HFF-Myc (cell line): ENCODE measurements at regions not wholly inside any gene's neighbourhood (a gene's known extent, or its start where the extent isn't known, plus 50 kb on each side); places are given as distances from the start of the nearest gene placed in this dataset.

Experiments used
- DNase-seq: peaks from one replicate; pipeline ENCODE4 v3.0.0-alpha.2; 2011; ENCODE audit warnings: low read depth; ENCODE audit errors: extremely low read depth
- H3K4me3 ChIP-seq: replicated peaks from 2 replicates; pipeline ENCODE4 v1.5.1; 2011; ENCODE audit warnings: low read depth, mild to moderate bottlenecking, control low read depth, low read length
- TF ChIP-seq, protein P1 (sequence below): IDR thresholded peaks from 2 replicates; pipeline ENCODE4 v1.5.1; 2012; ENCODE audit warnings: mild to moderate bottlenecking, low read depth, low read length, control low read depth; ENCODE audit errors: missing control alignments

GRCh38 chr21:14699433-14700407 lies 153.6 kb upstream of the SAMSN1 start:
- H3K4me3 ChIP-seq, result no peak overlapping the region
- DNase-seq, result no peak
- TF ChIP-seq, protein P1, sequence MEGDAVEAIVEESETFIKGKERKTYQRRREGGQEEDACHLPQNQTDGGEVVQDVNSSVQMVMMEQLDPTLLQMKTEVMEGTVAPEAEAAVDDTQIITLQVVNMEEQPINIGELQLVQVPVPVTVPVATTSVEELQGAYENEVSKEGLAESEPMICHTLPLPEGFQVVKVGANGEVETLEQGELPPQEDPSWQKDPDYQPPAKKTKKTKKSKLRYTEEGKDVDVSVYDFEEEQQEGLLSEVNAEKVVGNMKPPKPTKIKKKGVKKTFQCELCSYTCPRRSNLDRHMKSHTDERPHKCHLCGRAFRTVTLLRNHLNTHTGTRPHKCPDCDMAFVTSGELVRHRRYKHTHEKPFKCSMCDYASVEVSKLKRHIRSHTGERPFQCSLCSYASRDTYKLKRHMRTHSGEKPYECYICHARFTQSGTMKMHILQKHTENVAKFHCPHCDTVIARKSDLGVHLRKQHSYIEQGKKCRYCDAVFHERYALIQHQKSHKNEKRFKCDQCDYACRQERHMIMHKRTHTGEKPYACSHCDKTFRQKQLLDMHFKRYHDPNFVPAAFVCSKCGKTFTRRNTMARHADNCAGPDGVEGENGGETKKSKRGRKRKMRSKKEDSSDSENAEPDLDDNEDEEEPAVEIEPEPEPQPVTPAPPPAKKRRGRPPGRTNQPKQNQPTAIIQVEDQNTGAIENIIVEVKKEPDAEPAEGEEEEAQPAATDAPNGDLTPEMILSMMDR, result no peak

- H3K4me3 ChIP-seq, result no peak overlapping the region
- no peak for DNase-seq
- TF ChIP-seq, protein P1, result no peak
Measured at GRCh38 chr21:14697769-14698168, 151.7 kb upstream of the SAMSN1 start.

DNA sequence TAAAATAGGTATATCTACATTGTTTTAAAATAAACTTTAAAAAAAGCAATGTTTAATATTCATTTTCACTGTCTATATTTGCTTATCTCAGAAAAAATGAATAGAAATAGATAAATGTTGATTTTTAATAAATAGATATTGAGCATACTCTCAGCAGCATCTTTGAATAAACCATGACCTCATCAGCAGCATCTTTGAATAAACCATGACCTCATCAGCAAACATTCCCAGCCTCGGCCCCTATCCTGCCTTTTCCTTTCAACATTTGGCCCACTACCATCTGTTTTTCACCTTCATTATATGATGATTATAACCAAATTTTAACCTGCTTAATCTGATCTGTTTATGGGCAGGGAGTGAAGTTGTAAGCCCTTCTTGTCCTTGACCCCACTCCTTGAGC lies 148.7 kb upstream of the SAMSN1 start:
- TF ChIP-seq, protein P1, result no peak
- no peak for DNase-seq
- H3K4me3 ChIP-seq, result no peak overlapping the region

DNA sequence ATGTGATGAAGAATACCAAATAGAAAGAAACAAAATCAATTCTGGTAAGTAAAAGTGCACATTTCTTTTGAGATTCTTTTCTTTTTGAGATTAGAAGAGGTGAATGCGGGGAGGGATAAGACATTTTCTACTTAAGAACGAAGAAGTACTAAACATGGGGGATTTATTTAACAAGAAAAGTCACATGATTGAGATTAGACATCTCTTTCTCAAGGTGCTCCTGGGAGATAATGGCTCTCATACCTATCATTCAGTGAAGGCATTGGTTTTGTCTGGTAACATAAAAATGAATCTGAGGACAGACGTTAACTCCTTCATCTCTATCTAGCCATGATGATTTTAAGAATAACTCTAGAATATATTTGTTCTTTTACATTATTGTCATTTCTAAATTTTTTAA lies 147.9 kb upstream of the SAMSN1 start:
- no peak overlapping the region for H3K4me3 ChIP-seq
- DNase-seq, result no peak
- TF ChIP-seq, protein P1, result no peak

GRCh38 chr21:14691914-14692313 lies 145.8 kb upstream of the SAMSN1 start:
- TF ChIP-seq, protein P1, result no peak
- no peak for DNase-seq
- H3K4me3 ChIP-seq, result no peak overlapping the region

GRCh38 chr21:14690886-14691285 lies 144.8 kb upstream of the SAMSN1 start:
- TF ChIP-seq, protein P1, result no peak
- no peak for DNase-seq
- H3K4me3 ChIP-seq, result no peak overlapping the region
